ENCODE measurements at regions not wholly inside any gene's neighbourhood (a gene's known extent, or its start where the extent isn't known, plus 50 kb on each side); places are given as distances from the start of the nearest gene placed in this dataset.

GRCh38 chr6:168989421-168989820, 264.2 kb downstream of the THBS2 start:
- no peak for ATAC-seq
- WGBS, 4 donors, result 65 to 70% (median 69%) methylated on average over 5 of the region's 5 CpGs
- no peaks in the 10 kb centered on the region for H3K36me3 ChIP-seq
- no peak for TF ChIP-seq CTCF (IDR thresholded peaks at IDR 0.05)
- H3K4me3 ChIP-seq, result no peak overlapping the region
- H3K27me3 ChIP-seq, result no peaks in the 10 kb centered on the region
- intact Hi-C loops (cut with DNase I), result no loop called here
- no peaks in the 10 kb centered on the region for H3K4me1 ChIP-seq
- H3K9me3 ChIP-seq, result no peaks in the 10 kb centered on the region
- no peak overlapping the region for H3K27ac ChIP-seq
- DNase-seq, result no peak

DNA sequence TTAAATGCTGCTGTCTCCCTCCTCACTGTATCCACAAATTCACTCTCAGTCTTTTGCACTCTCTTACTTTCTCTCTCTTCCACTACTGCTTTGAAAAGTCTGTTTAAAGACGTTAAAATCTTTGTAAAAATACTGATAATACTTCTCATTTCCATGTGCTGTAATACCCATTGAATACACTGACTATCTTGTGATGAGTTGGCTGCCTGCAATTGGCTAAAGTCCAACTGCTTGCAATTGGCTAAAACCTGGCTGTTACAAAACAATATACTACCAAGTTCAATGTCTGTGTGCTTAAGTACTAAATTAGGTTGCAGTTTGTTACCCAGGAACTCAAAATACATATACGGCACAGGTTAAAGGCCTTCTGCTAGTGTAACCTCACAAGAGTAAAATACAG, 264.8 kb downstream of the THBS2 start:
- H3K36me3 ChIP-seq, result no peaks in the 10 kb centered on the region
- WGBS, 4 donors, result 51 to 66% (median 60%) methylated on average over 2 of the region's 2 CpGs
- TF ChIP-seq CTCF (IDR thresholded peaks at IDR 0.05) (no peak), POLR2A (IDR thresholded peaks at IDR 0.05) (no peak)
- no peaks in the 10 kb centered on the region for H3K9me3 ChIP-seq
- ATAC-seq, result no peak
- peak overlapping the region in 1 of 12 donors; percentile 46 for H3K27ac ChIP-seq
- no peak overlapping the region for H3K4me3 ChIP-seq
- H3K4me1 ChIP-seq, result no peaks in the 10 kb centered on the region
- intact Hi-C loops (cut with DNase I), result no loop called here
- DNase-seq, result no peak
- H3K27me3 ChIP-seq, result no peaks in the 10 kb centered on the region

- TF ChIP-seq CTCF (IDR thresholded peaks at IDR 0.05), result no peak
- TF ChIP-seq POLR2A (IDR thresholded peaks at IDR 0.05), result no peak
- no peaks in the 10 kb centered on the region for H3K9me3 ChIP-seq
- no peak overlapping the region for H3K4me3 ChIP-seq
- H3K27me3 ChIP-seq, result no peaks in the 10 kb centered on the region
- whole genome bisulfite sequencing, 4 donors, result 77 to 82% (median 79%) methylated on average over 6 of the region's 6 CpGs
- H3K27ac ChIP-seq, result peak overlapping the region in 1 of 12 donors; percentile 46
- no peaks in the 10 kb centered on the region for H3K36me3 ChIP-seq
- intact Hi-C loops (cut with DNase I), result no loop called here
- DNase-seq, result no peak
- no peaks in the 10 kb centered on the region for H3K4me1 ChIP-seq
- no peak for ATAC-seq
Measured at GRCh38 chr6:168988280-168988679, 265.4 kb downstream of the THBS2 start.

DNA sequence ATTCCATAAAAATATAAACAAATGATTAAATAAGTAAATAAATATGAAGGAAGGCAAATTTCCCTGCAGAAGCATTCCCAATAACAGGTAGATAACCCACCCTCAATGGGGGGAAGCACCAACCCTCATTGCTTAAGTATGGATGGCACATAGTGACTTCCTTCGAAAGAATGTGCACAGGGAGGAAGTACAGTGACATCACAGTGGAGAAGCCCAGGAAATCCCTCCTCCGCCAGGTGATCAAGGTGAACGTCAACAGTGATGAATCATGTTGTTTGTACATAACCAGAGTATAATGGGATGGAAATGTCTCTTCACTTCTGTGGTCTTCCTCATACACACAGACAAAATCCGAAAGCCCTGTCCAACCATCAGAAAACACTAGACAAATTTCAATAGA, 267.9 kb downstream of the THBS2 start:
- intact Hi-C loops (cut with DNase I), result no loop called here
- Histone ChIP-seq H3K9me3 (peaks cover 0 to 17% (median 9%) of the 10 kb centered on the region in 12 donors), H3K4me1 (no peaks in the 10 kb centered on the region), H3K36me3 (no peaks in the 10 kb centered on the region), H3K27me3 (no peaks in the 10 kb centered on the region), H3K4me3 (no peak overlapping the region), H3K27ac (no peak overlapping the region)
- TF ChIP-seq CTCF (IDR thresholded peaks at IDR 0.05) (no peak), POLR2A (IDR thresholded peaks at IDR 0.05) (no peak)
- WGBS, 4 donors, result 77 to 88% (median 84%) methylated on average over 4 of the region's 4 CpGs
- ATAC-seq (no peak), DNase-seq (no peak)

All from heart left ventricle (tissue), 16 donors.